Kidney (tissue), 13 donors: ENCODE measurements at regions not wholly inside any gene's neighbourhood (a gene's known extent, or its start where the extent isn't known, plus 50 kb on each side); places are given as distances from the start of the nearest gene placed in this dataset.

Experiments
- DNase-seq, 5 donors: peaks; one replicate each; pipeline ENCODE4 v3.0.0-alpha.2; 2013 to 2020
- FAIRE-seq: peaks from 2 replicates; lab custom pipeline; 2012; peaks lifted over from hg19 to GRCh38; lab: Jason Lieb, UNC
- H3K27ac ChIP-seq, 2 donors: one replicate each; pipeline ENCODE4 v1.7.0; 2013; ENCODE audit warnings: low read depth in 2 of 2, low read length in 2 of 2, inconsistent platforms in 1 of 2
- H3K27me3 ChIP-seq: one replicate; pipeline ENCODE4 v1.7.1; 2013; ENCODE audit warnings: low read length, inconsistent platforms; ENCODE audit not compliant: control insufficient read depth, insufficient read depth
- H3K36me3 ChIP-seq, 3 donors: one replicate each; pipeline versions ENCODE4 v1.7.0 to v1.7.1; 2013; ENCODE audit warnings: low read length in 3 of 3, control low read depth in 1 of 3, inconsistent platforms in 1 of 3; ENCODE audit not compliant: insufficient read depth in 3 of 3, control insufficient read depth in 2 of 3
- H3K4me1 ChIP-seq, 3 donors: one replicate each; pipeline versions ENCODE4 v1.7.0 to v1.7.1; 2013; ENCODE audit warnings: low read length in 3 of 3, inconsistent platforms in 1 of 3, low read depth in 1 of 3; ENCODE audit not compliant: control insufficient read depth in 2 of 3, insufficient read depth in 2 of 3
- H3K4me3 ChIP-seq, 3 donors: one replicate each; pipeline versions ENCODE4 v1.7.0 to v1.8.1; 2013; ENCODE audit warnings: low read length in 3 of 3, control low read depth in 1 of 3, inconsistent platforms in 1 of 3
- H3K9ac ChIP-seq, 3 donors: one replicate each; pipeline versions ENCODE4 v1.7.0 to v1.7.1; 2013; ENCODE audit warnings: low read length in 3 of 3, control low read depth in 1 of 3, inconsistent platforms in 1 of 3
- H3K9me3 ChIP-seq, 3 donors: one replicate each; pipeline versions ENCODE4 v1.7.0 to v1.7.1; 2013; ENCODE audit warnings: low read length in 3 of 3, control low read depth in 1 of 3, inconsistent platforms in 1 of 3; ENCODE audit not compliant: control insufficient read depth in 2 of 3, insufficient read depth in 1 of 3
- CTCF ChIP-seq: IDR thresholded peaks from 3 replicates; pipeline ENCODE4 v1.5.1; 2012; ENCODE audit warnings: mild to moderate bottlenecking, moderate library complexity, borderline replicate concordance; ENCODE audit not compliant: insufficient read depth; ENCODE audit errors: extremely low read depth
- intact Hi-C: fragments of 100-400 bp; cut with DNase I; formaldehyde crosslinking; loops from one replicate; pipeline ENCODE4 v1.11.1; 2022
- donor health status: control.
- donor health status: control.
- donor health status: control.
- donor health status: control.
- donor health status: control.
- donor health status: DM: yes; HTN: yes; CAD: no.
- donor health status: Normal renal cell carcinoma (clear cell type).

GRCh38 chr3:13708871-13709595 lies 160.1 kb downstream of the FBLN2 start:
- Histone ChIP-seq H3K27ac (no peak overlapping the region), H3K9ac (no peak overlapping the region), H3K4me1 (no peaks in the 10 kb centered on the region), H3K27me3 (no peaks in the 10 kb centered on the region), H3K9me3 (peaks cover 0 to 8% (median 0%) of the 10 kb centered on the region in 3 donors), H3K36me3 (no peaks in the 10 kb centered on the region), H3K4me3 (no peak overlapping the region)
- no peak for FAIRE-seq
- peak in 2 of 5 donors; percentile 3 to 4 for DNase-seq
- intact Hi-C loops: no loop called here
- no peak for TF ChIP-seq CTCF

- Histone ChIP-seq H3K9me3 (peaks cover 0 to 8% (median 0%) of the 10 kb centered on the region in 3 donors), H3K9ac (no peak overlapping the region), H3K4me3 (no peak overlapping the region), H3K27ac (no peak overlapping the region), H3K4me1 (no peaks in the 10 kb centered on the region), H3K36me3 (no peaks in the 10 kb centered on the region), H3K27me3 (no peaks in the 10 kb centered on the region)
- intact Hi-C loops: no loop called here
- peak in 3 of 5 donors; percentile 1 to 29 (median 7) for DNase-seq
- FAIRE-seq: no peak
- TF ChIP-seq CTCF: no peak
Observed at GRCh38 chr3:13708301-13708700, 159.4 kb downstream of the FBLN2 start.

GRCh38 chr3:13707456-13707855 lies 158.5 kb downstream of the FBLN2 start:
- no peaks in the 10 kb centered on the region for H3K27me3 ChIP-seq
- peaks cover 0 to 8% (median 0%) of the 10 kb centered on the region in 3 donors for H3K9me3 ChIP-seq
- no peaks in the 10 kb centered on the region for H3K36me3 ChIP-seq
- DNase-seq (peak in 2 of 5 donors; percentile 3 to 6), FAIRE-seq (no peak)
- no peaks in the 10 kb centered on the region for H3K4me1 ChIP-seq
- TF ChIP-seq CTCF: no peak
- no peak overlapping the region for H3K9ac ChIP-seq
- H3K27ac ChIP-seq: no peak overlapping the region
- no peak overlapping the region for H3K4me3 ChIP-seq
- intact Hi-C loops: no loop called here
